Loucy (cell line): ENCODE measurements at regions not wholly inside any gene's neighbourhood (a gene's known extent, or its start where the extent isn't known, plus 50 kb on each side); places are given as distances from the start of the nearest gene placed in this dataset.

Experiments
- H2AFZ ChIP-seq: fragments of 200-600 bp; sonication (generic); 2 replicates; pipeline ENCODE4 v1.6.0; 2016; ENCODE audit warnings: antibody characterized with exemption, mild to moderate bottlenecking, low read length, moderate library complexity
- H3F3A ChIP-seq: fragments of 200-600 bp; 2 replicates; pipeline ENCODE4 v1.6.0; 2016; ENCODE audit warnings: antibody characterized with exemption, low read depth, mild to moderate bottlenecking
- H3K27me3 ChIP-seq: fragments of 200-600 bp; sonication (generic); 2 replicates; pipeline ENCODE4 v1.6.1; 2014; ENCODE audit warnings: low read length, mild to moderate bottlenecking; ENCODE audit not compliant: insufficient read depth, poor library complexity, severe bottlenecking
- H3K36me3 ChIP-seq: fragments of 200-600 bp; sonication (generic); 2 replicates; pipeline ENCODE4 v1.6.1; 2016; ENCODE audit warnings: low read length; ENCODE audit not compliant: insufficient read depth
- H3K4me1 ChIP-seq: fragments of 200-600 bp; sonication (generic); 2 replicates; pipeline ENCODE4 v1.5.1; 2014; ENCODE audit warnings: low read length, mild to moderate bottlenecking; ENCODE audit not compliant: insufficient read depth, poor library complexity, severe bottlenecking
- H3K4me2 ChIP-seq: fragments of 200-600 bp; sonication (generic); 2 replicates; pipeline ENCODE4 v1.6.0; 2014; ENCODE audit warnings: antibody characterized with exemption, low read length, low read depth, mild to moderate bottlenecking; ENCODE audit not compliant: poor library complexity, severe bottlenecking
- H3K4me3 ChIP-seq: fragments of 200-600 bp; sonication (generic); 2 replicates; pipeline ENCODE4 v1.5.1; 2014; ENCODE audit warnings: low read length, mild to moderate bottlenecking, mixed read lengths; ENCODE audit not compliant: poor library complexity, severe bottlenecking
- H3K79me2 ChIP-seq: fragments of 200-600 bp; sonication (generic); 2 replicates; pipeline ENCODE4 v1.6.1; 2014; ENCODE audit warnings: low read length; ENCODE audit not compliant: insufficient read depth
- H3K9ac ChIP-seq: fragments of 200-600 bp; sonication (generic); 2 replicates; pipeline ENCODE4 v1.6.0; 2014; ENCODE audit warnings: mild to moderate bottlenecking, low read depth, low read length, moderate library complexity; ENCODE audit not compliant: poor library complexity, severe bottlenecking
- H3K9me2 ChIP-seq: fragments of 200-600 bp; sonication (generic); replicated peaks from 2 replicates; pipeline ENCODE4 v1.6.1; 2016; ENCODE audit warnings: low read depth, low read length, mixed read lengths
- H3K9me3 ChIP-seq: fragments of 200-600 bp; sonication (generic); 2 replicates; pipeline ENCODE4 v1.6.1; 2014; ENCODE audit warnings: mild to moderate bottlenecking, antibody characterized with exemption, low read length, low read depth; ENCODE audit not compliant: insufficient read depth
- H4K20me1 ChIP-seq: fragments of 200-600 bp; sonication (generic); 2 replicates; pipeline ENCODE4 v1.6.0; 2014; ENCODE audit warnings: antibody characterized with exemption, low read length, mild to moderate bottlenecking; ENCODE audit not compliant: insufficient read depth, poor library complexity, severe bottlenecking
- CTCF ChIP-seq: fragments of 200-600 bp; sonication (generic); conservative IDR thresholded peaks from 2 replicates; pipeline ENCODE4 v1.5.1; 2014; ENCODE audit warnings: mild to moderate bottlenecking, antibody characterized with exemption, low read length
- EZH2phosphoT487 ChIP-seq: fragments of 200-600 bp; IDR thresholded peaks from 2 replicates; pipeline ENCODE4 v1.6.1; 2018; ENCODE audit warnings: antibody characterized with exemption, mild to moderate bottlenecking, moderate library complexity, borderline replicate concordance

GRCh38 chr5:124796495-124796894 is 50.1 kb upstream of the ZNF608 start:
- no peaks in the 10 kb centered on the region for H3K9me3 ChIP-seq
- H3K9ac ChIP-seq = no peak overlapping the region
- H3F3A ChIP-seq = no peaks in the 10 kb centered on the region
- H3K4me3 ChIP-seq = no peak overlapping the region
- no peaks in the 10 kb centered on the region for H3K27me3 ChIP-seq
- H3K36me3 ChIP-seq = no peaks in the 10 kb centered on the region
- H4K20me1 ChIP-seq = no peaks in the 10 kb centered on the region
- H3K4me1 ChIP-seq = no peaks in the 10 kb centered on the region
- no peak for TF ChIP-seq CTCF
- no peak for TF ChIP-seq EZH2phosphoT487
- H3K4me2 ChIP-seq = no peak overlapping the region
- no peaks in the 10 kb centered on the region for H3K79me2 ChIP-seq
- H2AFZ ChIP-seq = no peak overlapping the region
- no peaks in the 10 kb centered on the region for H3K9me2 ChIP-seq

- Histone ChIP-seq H3K9me2 (no peaks in the 10 kb centered on the region), H4K20me1 (no peaks in the 10 kb centered on the region), H3K9ac (no peak overlapping the region), H3K4me2 (no peak overlapping the region), H3K27me3 (no peaks in the 10 kb centered on the region), H2AFZ (no peak overlapping the region), H3K79me2 (no peaks in the 10 kb centered on the region), H3K36me3 (no peaks in the 10 kb centered on the region), H3F3A (no peaks in the 10 kb centered on the region), H3K4me3 (no peak overlapping the region), H3K4me1 (no peaks in the 10 kb centered on the region), H3K9me3 (no peaks in the 10 kb centered on the region)
- TF ChIP-seq CTCF (no peak), EZH2phosphoT487 (no peak)
Measured at GRCh38 chr5:124797665-124798087, 51.2 kb upstream of the ZNF608 start.

- H3K36me3 ChIP-seq = no peaks in the 10 kb centered on the region
- no peaks in the 10 kb centered on the region for H3K9me3 ChIP-seq
- H3K4me1 ChIP-seq = no peaks in the 10 kb centered on the region
- no peaks in the 10 kb centered on the region for H3F3A ChIP-seq
- no peaks in the 10 kb centered on the region for H3K79me2 ChIP-seq
- H3K4me3 ChIP-seq = no peak overlapping the region
- no peak overlapping the region for H3K4me2 ChIP-seq
- H2AFZ ChIP-seq = no peak overlapping the region
- no peaks in the 10 kb centered on the region for H4K20me1 ChIP-seq
- TF ChIP-seq CTCF = no peak
- TF ChIP-seq EZH2phosphoT487 = no peak
- H3K27me3 ChIP-seq = no peaks in the 10 kb centered on the region
- H3K9me2 ChIP-seq = no peaks in the 10 kb centered on the region
- H3K9ac ChIP-seq = no peak overlapping the region
Measured at GRCh38 chr5:124798890-124799289, 52.5 kb upstream of the ZNF608 start.
